Esophagus muscularis mucosa (tissue), 3 donors: ENCODE measurements at regions not wholly inside any gene's neighbourhood (a gene's known extent, or its start where the extent isn't known, plus 50 kb on each side); places are given as distances from the start of the nearest gene placed in this dataset.

Experiments used
- CTCF ChIP-seq, 3 experiments: fragments of 200-600 bp in 2 of 3; fragments of 450-650 bp in 1 of 3; sonication (generic) in 2 of 3; IDR thresholded peaks; one replicate each; pipeline ENCODE4 v1.5.1; 2017 to 2019; ENCODE audit warnings: antibody characterized with exemption in 3 of 3, mild to moderate bottlenecking in 2 of 3, moderate library complexity in 1 of 3
- POLR2A ChIP-seq: fragments of 450-650 bp; IDR thresholded peaks from one replicate; pipeline ENCODE4 v1.6.1; 2017; ENCODE audit warnings: antibody characterized with exemption, moderate library complexity, mild to moderate bottlenecking, low read depth

GRCh38 chr16:6704306-6704930, 628.2 kb upstream of the RBFOX1 start:
- TF ChIP-seq CTCF (IDR thresholded peaks at IDR 0.05) = no peak
- no peak for TF ChIP-seq POLR2A
